Keratinocyte (primary cell): ENCODE measurements at regions not wholly inside any gene's neighbourhood (a gene's known extent, or its start where the extent isn't known, plus 50 kb on each side); places are given as distances from the start of the nearest gene placed in this dataset.

ENCODE experiments used
- DNase-seq: peaks from one replicate; pipeline ENCODE4 v3.0.0-alpha.2; 2011; ENCODE audit warnings: low read depth, missing footprints, low spot score
- FAIRE-seq: peaks from 2 replicates; lab custom pipeline; 2011; peaks lifted over from hg19 to GRCh38; lab: Jason Lieb, UNC
- H2AFZ ChIP-seq: 2 replicates; pipeline ENCODE4 v1.6.0; 2012; ENCODE audit warnings: low read length, control low read depth, inconsistent platforms; ENCODE audit not compliant: control insufficient read depth
- H3K27ac ChIP-seq: 2 replicates; pipeline ENCODE4 v1.5.1; 2011; ENCODE audit warnings: low read length; ENCODE audit not compliant: control insufficient read depth, insufficient read depth
- H3K27me3 ChIP-seq: 3 replicates; pipeline ENCODE4 v1.6.0; 2011; ENCODE audit warnings: low read length; ENCODE audit not compliant: control insufficient read depth, insufficient read depth; ENCODE audit errors: extremely low read depth
- H3K36me3 ChIP-seq, 2 experiments: 2 replicates in 1 of 2; 3 replicates in 1 of 2; pipeline ENCODE4 v1.5.1; 2011; ENCODE audit warnings: low read length in 2 of 2, mild to moderate bottlenecking in 1 of 2; ENCODE audit not compliant: control insufficient read depth in 2 of 2, insufficient read depth in 2 of 2; ENCODE audit errors: extremely low read depth in 1 of 2
- H3K4me1 ChIP-seq: 3 replicates; pipeline ENCODE4 v1.5.1; 2011; ENCODE audit warnings: low read length; ENCODE audit not compliant: control insufficient read depth, insufficient read depth; ENCODE audit errors: extremely low read depth
- H3K4me2 ChIP-seq: 3 replicates; pipeline ENCODE4 v1.6.0; 2011; ENCODE audit warnings: low read depth, low read length; ENCODE audit not compliant: control insufficient read depth, insufficient read depth; ENCODE audit errors: extremely low read depth
- H3K4me3 ChIP-seq, 3 experiments: fragments of 200-600 bp in 1 of 3; sonication (generic) in 1 of 3; 2 replicates in 2 of 3; 3 replicates in 1 of 3; pipeline ENCODE4 v1.5.1; 2011 to 2016; ENCODE audit warnings: low read length in 3 of 3, mild to moderate bottlenecking in 3 of 3, control low read depth in 2 of 3, inconsistent platforms in 1 of 3, low read depth in 1 of 3, mixed read lengths in 1 of 3, mixed run types in 1 of 3, moderate library complexity in 1 of 3; ENCODE audit not compliant: control insufficient read depth in 2 of 3, insufficient read depth in 2 of 3; ENCODE audit errors: extremely low read depth in 1 of 3
- H3K79me2 ChIP-seq: 2 replicates; pipeline ENCODE4 v1.6.0; 2012; ENCODE audit warnings: low read length; ENCODE audit not compliant: control insufficient read depth, insufficient read depth
- H3K9ac ChIP-seq: 3 replicates; pipeline ENCODE4 v1.6.0; 2011; ENCODE audit warnings: low read length; ENCODE audit not compliant: control insufficient read depth, insufficient read depth; ENCODE audit errors: extremely low read depth
- H3K9me1 ChIP-seq: 3 replicates; pipeline ENCODE4 v1.6.0; 2011; ENCODE audit warnings: low read length; ENCODE audit not compliant: control insufficient read depth, insufficient read depth; ENCODE audit errors: extremely low read depth
- H3K9me3 ChIP-seq: 2 replicates; pipeline ENCODE4 v1.5.1; 2012; ENCODE audit warnings: low read depth, low read length; ENCODE audit not compliant: control insufficient read depth
- H4K20me1 ChIP-seq: 3 replicates; pipeline ENCODE4 v1.6.0; 2011; ENCODE audit warnings: low read length; ENCODE audit not compliant: control insufficient read depth, insufficient read depth; ENCODE audit errors: extremely low read depth
- EZH2 ChIP-seq: IDR thresholded peaks from one replicate; pipeline ENCODE4 v1.6.1; 2012; ENCODE audit warnings: inconsistent platforms, mild to moderate bottlenecking, low read length, moderate library complexity
- dilution Hi-C: fragments of 300-500 bp; cut with MboI; formaldehyde crosslinking; loops from one replicate; pipeline ENCODE4 v1.7.0; 2020; ENCODE audit warnings: low sequenced_read_pairs; ENCODE audit not compliant: extremely low pct_ligation_motif_present
- TF ChIP-seq, protein P1 (sequence below), 3 experiments: IDR thresholded peaks in 1 of 3; conservative IDR thresholded peaks in 1 of 3; optimal IDR thresholded peaks in 1 of 3; 2 replicates in 2 of 3; 3 replicates in 1 of 3; pipeline versions ENCODE3 to v1.5.1; 2011; ENCODE audit warnings: low read length in 3 of 3, mild to moderate bottlenecking in 3 of 3, moderate library complexity in 2 of 3, control low read depth in 1 of 3, inconsistent platforms in 1 of 3; ENCODE audit not compliant: insufficient read depth in 2 of 3; ENCODE audit errors: extremely low read depth in 1 of 3

DNA sequence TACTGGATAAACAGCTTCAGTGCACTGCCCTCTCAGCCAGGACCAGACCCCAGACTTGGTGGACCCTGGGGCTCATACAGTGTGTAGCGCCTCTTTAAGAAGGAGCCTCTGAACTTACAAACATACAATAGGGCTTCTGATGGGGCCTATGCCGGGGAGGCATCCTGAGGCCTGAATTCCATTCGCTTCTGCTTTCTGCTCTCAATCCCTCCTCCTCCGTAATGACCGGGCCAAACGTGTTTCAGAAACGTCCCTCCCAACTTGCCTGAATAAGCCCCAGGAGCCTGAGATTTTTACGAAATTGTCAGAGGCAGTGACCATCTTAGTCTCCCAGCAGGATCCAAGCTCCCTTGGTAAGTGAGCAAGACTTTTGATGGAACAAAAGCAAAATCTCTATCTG, 128.1 kb upstream of the BOD1 start:
- no peak overlapping the region for H3K9ac ChIP-seq
- FAIRE-seq = no peak

GRCh38 chr5:173745123-173745522, 128.7 kb upstream of the BOD1 start:
- no peak for DNase-seq
- Histone ChIP-seq H3K9ac (no peak overlapping the region), H3K9me3 (no peaks in the 10 kb centered on the region), H3K79me2 (no peaks in the 10 kb centered on the region), H3K9me1 (no peaks in the 10 kb centered on the region), H3K4me3 (no peak overlapping the region), H3K4me1 (no peaks in the 10 kb centered on the region), H3K27ac (no peak overlapping the region), H3K4me2 (no peak overlapping the region), H4K20me1 (no peaks in the 10 kb centered on the region), H3K36me3 (no peaks in the 10 kb centered on the region), H3K27me3 (no peaks in the 10 kb centered on the region), H2AFZ (no peak overlapping the region)
- dilution Hi-C loops = no loop called here
- FAIRE-seq = no peak
- TF ChIP-seq EZH2 = no peak
- TF ChIP-seq, protein P1, sequence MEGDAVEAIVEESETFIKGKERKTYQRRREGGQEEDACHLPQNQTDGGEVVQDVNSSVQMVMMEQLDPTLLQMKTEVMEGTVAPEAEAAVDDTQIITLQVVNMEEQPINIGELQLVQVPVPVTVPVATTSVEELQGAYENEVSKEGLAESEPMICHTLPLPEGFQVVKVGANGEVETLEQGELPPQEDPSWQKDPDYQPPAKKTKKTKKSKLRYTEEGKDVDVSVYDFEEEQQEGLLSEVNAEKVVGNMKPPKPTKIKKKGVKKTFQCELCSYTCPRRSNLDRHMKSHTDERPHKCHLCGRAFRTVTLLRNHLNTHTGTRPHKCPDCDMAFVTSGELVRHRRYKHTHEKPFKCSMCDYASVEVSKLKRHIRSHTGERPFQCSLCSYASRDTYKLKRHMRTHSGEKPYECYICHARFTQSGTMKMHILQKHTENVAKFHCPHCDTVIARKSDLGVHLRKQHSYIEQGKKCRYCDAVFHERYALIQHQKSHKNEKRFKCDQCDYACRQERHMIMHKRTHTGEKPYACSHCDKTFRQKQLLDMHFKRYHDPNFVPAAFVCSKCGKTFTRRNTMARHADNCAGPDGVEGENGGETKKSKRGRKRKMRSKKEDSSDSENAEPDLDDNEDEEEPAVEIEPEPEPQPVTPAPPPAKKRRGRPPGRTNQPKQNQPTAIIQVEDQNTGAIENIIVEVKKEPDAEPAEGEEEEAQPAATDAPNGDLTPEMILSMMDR (optimal IDR thresholded peaks at IDR 0.05 in 1 of 3, IDR thresholded peaks at IDR 0.05 in 1 of 3, conservative IDR thresholded peaks at IDR 0.05 in 1 of 3; ENCODE audit: extremely low read depth in 1 of 3, insufficient read depth in 2 of 3, low read length in 3 of 3) = no peak

More for the DNA sequence above, 128.1 kb upstream of the BOD1 start:
- H3K36me3 ChIP-seq = no peaks in the 10 kb centered on the region
- H3K9me3 ChIP-seq = no peaks in the 10 kb centered on the region
- H3K4me2 ChIP-seq = no peak overlapping the region
- H3K27me3 ChIP-seq = no peaks in the 10 kb centered on the region
- H3K9me1 ChIP-seq = no peaks in the 10 kb centered on the region
- no peak overlapping the region for H2AFZ ChIP-seq
- H3K4me3 ChIP-seq = no peak overlapping the region
- H3K4me1 ChIP-seq = no peaks in the 10 kb centered on the region
- no peak for DNase-seq
- H3K79me2 ChIP-seq = no peaks in the 10 kb centered on the region
- H3K27ac ChIP-seq = no peak overlapping the region
- TF ChIP-seq, protein P1 (optimal IDR thresholded peaks at IDR 0.05 in 1 of 3, IDR thresholded peaks at IDR 0.05 in 1 of 3, conservative IDR thresholded peaks at IDR 0.05 in 1 of 3; ENCODE audit: extremely low read depth in 1 of 3, insufficient read depth in 2 of 3, low read length in 3 of 3) = no peak
- no peak for TF ChIP-seq EZH2
- H4K20me1 ChIP-seq = no peaks in the 10 kb centered on the region
- dilution Hi-C loops = no loop called here
